ENCODE measurements at regions not wholly inside any gene's neighbourhood (a gene's known extent, or its start where the extent isn't known, plus 50 kb on each side); places are given as distances from the start of the nearest gene placed in this dataset.

- DNase-seq (ENCODE audit: low spot score), result no peak
Measured at GRCh38 chr15:92304223-92304975, 89.3 kb upstream of the ST8SIA2 start.

- no peak for DNase-seq (ENCODE audit: low spot score)
Measured at GRCh38 chr15:92305343-92305742, 88.3 kb upstream of the ST8SIA2 start.

GRCh38 chr15:92306663-92307062 lies 87.0 kb upstream of the ST8SIA2 start:
- DNase-seq (ENCODE audit: low spot score), result no peak

GRCh38 chr15:92315144-92315543 lies 78.5 kb upstream of the ST8SIA2 start:
- no peak for DNase-seq (ENCODE audit: low spot score)

GRCh38 chr15:92315595-92316211 lies 78.0 kb upstream of the ST8SIA2 start:
- DNase-seq (ENCODE audit: low spot score), result no peak

- DNase-seq (ENCODE audit: low spot score), result no peak
Measured at GRCh38 chr15:92316586-92317295, 76.9 kb upstream of the ST8SIA2 start.

GRCh38 chr15:92320012-92320699 lies 73.5 kb upstream of the ST8SIA2 start:
- no peak for DNase-seq (ENCODE audit: low spot score)

GRCh38 chr15:92322566-92323355 lies 70.9 kb upstream of the ST8SIA2 start:
- DNase-seq (ENCODE audit: low spot score), result no peak

- no peak for DNase-seq (ENCODE audit: low spot score)
Measured at GRCh38 chr15:92323525-92323924, 70.2 kb upstream of the ST8SIA2 start.

- no peak for DNase-seq (ENCODE audit: low spot score)
Measured at GRCh38 chr15:92324101-92324963, 69.3 kb upstream of the ST8SIA2 start.

- DNase-seq (ENCODE audit: low spot score), result no peak
Measured at GRCh38 chr15:92326236-92326635, 67.4 kb upstream of the ST8SIA2 start.

- DNase-seq (ENCODE audit: low spot score), result no peak
Measured at GRCh38 chr15:92327033-92327432, 66.6 kb upstream of the ST8SIA2 start.

GRCh38 chr15:92328207-92328606 lies 65.5 kb upstream of the ST8SIA2 start:
- DNase-seq (ENCODE audit: low spot score), result no peak

GRCh38 chr15:92332125-92332899 lies 61.4 kb upstream of the ST8SIA2 start:
- DNase-seq (ENCODE audit: low spot score), result no peak

- DNase-seq (ENCODE audit: low spot score), result no peak
Measured at GRCh38 chr15:92333709-92334108, 60.0 kb upstream of the ST8SIA2 start.

GRCh38 chr15:92336419-92336987 lies 57.2 kb upstream of the ST8SIA2 start:
- DNase-seq (ENCODE audit: low spot score), result no peak

- DNase-seq (ENCODE audit: low spot score), result no peak
Measured at GRCh38 chr15:92339361-92339760, 54.3 kb upstream of the ST8SIA2 start.

Data from activated CD4-positive, alpha-beta T cell treated with anti-CD3 and anti-CD28 coated beads, Interleukin-2, Interleukin-4, amounts not matched to agents 100 ng/mL and 50 ng/mL, durations not matched to agents 16 hours and 8 hours (primary cell).